BLaER1 (cell line): ENCODE measurements at regions not wholly inside any gene's neighbourhood (a gene's known extent, or its start where the extent isn't known, plus 50 kb on each side); places are given as distances from the start of the nearest gene placed in this dataset.

Experiments used
- H3K27ac ChIP-seq: shearing (Covaris generic); formaldehyde crosslinking; 2 replicates; pipeline ENCODE4 v1.8.1; 2022
- H3K27me3 ChIP-seq: shearing (Covaris generic); formaldehyde crosslinking; 2 replicates; pipeline ENCODE4 v1.8.1; 2022
- H3K36me3 ChIP-seq: shearing (Covaris generic); formaldehyde crosslinking; 2 replicates; pipeline ENCODE4 v1.8.1; 2022
- H3K4me1 ChIP-seq: shearing (Covaris generic); formaldehyde crosslinking; 2 replicates; pipeline ENCODE4 v1.8.1; 2022
- H3K4me2 ChIP-seq: shearing (Covaris generic); formaldehyde crosslinking; 2 replicates; pipeline ENCODE4 v1.8.1; 2022
- H3K4me3 ChIP-seq: shearing (Covaris generic); formaldehyde crosslinking; 2 replicates; pipeline ENCODE4 v1.8.1; 2022
- H3K9ac ChIP-seq: shearing (Covaris generic); formaldehyde crosslinking; 2 replicates; pipeline ENCODE4 v1.8.1; 2022
- H3K9me3 ChIP-seq: shearing (Covaris generic); formaldehyde crosslinking; 2 replicates; pipeline ENCODE4 v1.8.1; 2022
- H4K20me1 ChIP-seq: shearing (Covaris generic); formaldehyde crosslinking; 2 replicates; pipeline ENCODE4 v1.8.1; 2022
- Cebpa-rat ChIP-seq: shearing (Covaris generic); IDR thresholded peaks from 2 replicates; pipeline ENCODE4 v1.8.1; 2022

GRCh38 chr7:67725423-67725822, 728.8 kb downstream of the TYW1 start:
- Histone ChIP-seq H3K9ac (no peak overlapping the region), H3K27ac (no peak overlapping the region), H3K36me3 (no peaks in the 10 kb centered on the region), H3K9me3 (no peaks in the 10 kb centered on the region), H3K4me3 (no peak overlapping the region), H3K27me3 (no peaks in the 10 kb centered on the region), H3K4me1 (no peaks in the 10 kb centered on the region), H4K20me1 (no peaks in the 10 kb centered on the region), H3K4me2 (no peak overlapping the region)
- no peak for TF ChIP-seq Cebpa-rat

GRCh38 chr7:67729771-67730170, 733.1 kb downstream of the TYW1 start:
- no peaks in the 10 kb centered on the region for H3K9me3 ChIP-seq
- H3K27ac ChIP-seq: no peak overlapping the region
- no peak overlapping the region for H3K9ac ChIP-seq
- no peaks in the 10 kb centered on the region for H3K4me1 ChIP-seq
- TF ChIP-seq Cebpa-rat: no peak
- no peak overlapping the region for H3K4me2 ChIP-seq
- H3K27me3 ChIP-seq: no peaks in the 10 kb centered on the region
- H4K20me1 ChIP-seq: no peaks in the 10 kb centered on the region
- no peaks in the 10 kb centered on the region for H3K36me3 ChIP-seq
- H3K4me3 ChIP-seq: no peak overlapping the region

DNA sequence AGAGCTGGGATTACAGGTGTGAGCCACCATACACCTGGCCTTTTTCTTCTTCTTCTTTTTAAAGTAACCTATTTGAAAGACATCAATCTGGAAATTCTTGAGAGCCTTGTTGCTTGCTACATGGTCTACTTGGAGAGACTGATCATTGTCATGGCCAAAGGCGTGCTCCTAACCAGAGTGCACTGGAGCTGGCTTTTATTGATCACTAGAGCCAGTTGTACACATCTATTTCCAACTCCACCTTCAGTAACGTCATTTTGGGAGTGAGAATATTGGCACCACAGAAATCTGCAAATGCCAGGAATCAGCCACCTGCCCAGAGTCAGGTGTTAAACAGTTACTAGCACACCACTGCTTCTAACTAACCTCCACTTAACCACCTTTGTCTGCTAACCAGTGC, 735.1 kb downstream of the TYW1 start:
- H4K20me1 ChIP-seq: no peaks in the 10 kb centered on the region
- H3K27ac ChIP-seq: no peak overlapping the region
- no peak overlapping the region for H3K4me2 ChIP-seq
- no peaks in the 10 kb centered on the region for H3K9me3 ChIP-seq
- no peak for TF ChIP-seq Cebpa-rat
- no peaks in the 10 kb centered on the region for H3K36me3 ChIP-seq
- no peaks in the 10 kb centered on the region for H3K27me3 ChIP-seq
- no peaks in the 10 kb centered on the region for H3K4me1 ChIP-seq
- no peak overlapping the region for H3K9ac ChIP-seq
- no peak overlapping the region for H3K4me3 ChIP-seq

DNA sequence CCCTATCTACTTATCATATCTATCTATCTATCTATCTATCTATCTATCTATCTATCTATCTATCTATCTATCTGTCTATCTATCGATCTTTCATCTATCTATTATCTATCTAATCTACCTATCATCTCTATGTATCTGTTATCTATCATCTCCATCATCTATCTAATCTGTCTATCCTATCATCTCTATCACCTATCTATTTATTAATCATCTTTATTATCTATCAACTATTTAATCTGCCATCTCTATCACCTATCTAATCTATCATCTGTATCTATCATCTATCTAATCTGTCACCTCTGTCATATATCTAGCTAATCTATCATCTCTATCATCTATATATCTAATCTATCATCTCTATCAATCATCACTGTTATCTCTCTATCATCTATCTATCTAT, 736.3 kb downstream of the TYW1 start:
- Histone ChIP-seq H3K27ac (no peak overlapping the region), H3K9me3 (no peaks in the 10 kb centered on the region), H3K36me3 (no peaks in the 10 kb centered on the region), H4K20me1 (no peaks in the 10 kb centered on the region), H3K27me3 (no peaks in the 10 kb centered on the region), H3K9ac (no peak overlapping the region), H3K4me1 (no peaks in the 10 kb centered on the region), H3K4me2 (no peak overlapping the region), H3K4me3 (no peak overlapping the region)
- no peak for TF ChIP-seq Cebpa-rat

DNA sequence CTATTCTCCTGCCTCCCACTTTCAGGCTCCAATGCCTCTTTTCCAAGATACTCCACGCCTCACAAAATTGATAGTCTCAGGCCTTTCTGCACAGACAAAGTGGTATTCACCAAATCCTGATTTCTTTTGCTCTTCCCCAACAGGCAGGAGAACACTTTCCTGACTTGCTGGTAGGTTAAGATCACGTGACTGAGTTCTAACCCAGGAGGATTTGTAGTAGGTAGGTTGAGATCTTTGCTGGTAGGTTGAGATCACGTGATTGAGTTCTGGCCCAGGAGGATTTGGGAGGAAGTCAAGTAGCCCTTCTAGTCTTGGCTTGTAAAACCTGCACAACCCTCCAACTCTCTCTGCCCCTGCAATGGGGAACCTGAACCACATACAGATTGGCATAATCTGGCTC, 741.5 kb downstream of the TYW1 start:
- Histone ChIP-seq H4K20me1 (no peaks in the 10 kb centered on the region), H3K9me3 (peaks cover 31% of the 10 kb centered on the region), H3K4me2 (no peak overlapping the region), H3K4me3 (no peak overlapping the region), H3K27me3 (no peaks in the 10 kb centered on the region), H3K27ac (no peak overlapping the region), H3K36me3 (no peaks in the 10 kb centered on the region), H3K4me1 (no peaks in the 10 kb centered on the region), H3K9ac (no peak overlapping the region)
- TF ChIP-seq Cebpa-rat: no peak

- Histone ChIP-seq H4K20me1 (no peaks in the 10 kb centered on the region), H3K9me3 (peaks cover 31% of the 10 kb centered on the region), H3K36me3 (no peaks in the 10 kb centered on the region), H3K9ac (no peak overlapping the region), H3K27me3 (no peaks in the 10 kb centered on the region), H3K4me2 (no peak overlapping the region), H3K4me1 (no peaks in the 10 kb centered on the region), H3K4me3 (no peak overlapping the region), H3K27ac (no peak overlapping the region)
- TF ChIP-seq Cebpa-rat: no peak
Measured at GRCh38 chr7:67738958-67739357, 742.3 kb downstream of the TYW1 start.

- H3K4me1 ChIP-seq: no peaks in the 10 kb centered on the region
Measured at GRCh38 chr7:67743501-67743900, 746.9 kb downstream of the TYW1 start.

DNA sequence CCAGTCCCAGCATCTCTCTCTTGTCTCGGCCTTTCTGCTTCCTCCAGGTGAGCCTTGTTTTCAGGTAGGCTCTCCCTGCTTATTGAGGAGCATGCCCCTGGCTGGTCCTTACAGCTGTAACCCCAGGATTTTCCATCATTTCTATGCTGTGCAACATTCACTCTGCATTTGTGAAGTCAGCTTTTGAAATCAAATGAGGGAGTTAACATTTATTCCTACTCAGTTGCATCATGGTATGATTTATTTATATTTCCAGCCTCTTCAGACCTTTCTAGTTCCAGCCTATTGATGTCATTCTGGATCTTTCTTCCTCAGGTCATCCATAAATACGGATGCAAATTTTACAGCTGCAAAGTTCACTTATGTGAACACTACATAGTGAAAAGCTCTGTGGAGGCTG, 755.6 kb downstream of the TYW1 start:
- TF ChIP-seq Cebpa-rat: no peak
- Histone ChIP-seq H3K27ac (no peak overlapping the region), H3K27me3 (no peaks in the 10 kb centered on the region), H3K4me2 (no peak overlapping the region), H3K9ac (no peak overlapping the region), H3K4me3 (no peak overlapping the region), H3K9me3 (peaks cover 16% of the 10 kb centered on the region; the same call in 1 of the 2 replicates), H3K4me1 (no peaks in the 10 kb centered on the region), H4K20me1 (no peaks in the 10 kb centered on the region), H3K36me3 (no peaks in the 10 kb centered on the region)

More at GRCh38 chr7:67743501-67743900, 746.9 kb downstream of the TYW1 start:
- no peak overlapping the region for H3K4me3 ChIP-seq
- TF ChIP-seq Cebpa-rat: no peak
- H4K20me1 ChIP-seq: no peaks in the 10 kb centered on the region
- no peak overlapping the region for H3K27ac ChIP-seq
- no peaks in the 10 kb centered on the region for H3K27me3 ChIP-seq
- H3K36me3 ChIP-seq: no peaks in the 10 kb centered on the region
- no peak overlapping the region for H3K4me2 ChIP-seq
- H3K9me3 ChIP-seq: peaks cover 31% of the 10 kb centered on the region
- no peak overlapping the region for H3K9ac ChIP-seq

- Histone ChIP-seq H3K27me3 (no peaks in the 10 kb centered on the region), H3K27ac (no peak overlapping the region), H4K20me1 (no peaks in the 10 kb centered on the region), H3K4me2 (no peak overlapping the region), H3K4me3 (no peak overlapping the region), H3K9me3 (peaks cover 16% of the 10 kb centered on the region; the same call in 1 of the 2 replicates), H3K4me1 (no peaks in the 10 kb centered on the region), H3K9ac (no peak overlapping the region), H3K36me3 (no peaks in the 10 kb centered on the region)
- TF ChIP-seq Cebpa-rat: no peak
Measured at GRCh38 chr7:67753891-67754290, 757.3 kb downstream of the TYW1 start.

- Histone ChIP-seq H3K9me3 (peaks cover 9% of the 10 kb centered on the region; the same call in 1 of the 2 replicates), H3K4me3 (no peak overlapping the region), H4K20me1 (no peaks in the 10 kb centered on the region), H3K36me3 (no peaks in the 10 kb centered on the region), H3K4me1 (no peaks in the 10 kb centered on the region), H3K27ac (no peak overlapping the region), H3K9ac (no peak overlapping the region), H3K27me3 (no peaks in the 10 kb centered on the region), H3K4me2 (no peak overlapping the region)
- no peak for TF ChIP-seq Cebpa-rat
Measured at GRCh38 chr7:67754651-67755050, 758.0 kb downstream of the TYW1 start.

DNA sequence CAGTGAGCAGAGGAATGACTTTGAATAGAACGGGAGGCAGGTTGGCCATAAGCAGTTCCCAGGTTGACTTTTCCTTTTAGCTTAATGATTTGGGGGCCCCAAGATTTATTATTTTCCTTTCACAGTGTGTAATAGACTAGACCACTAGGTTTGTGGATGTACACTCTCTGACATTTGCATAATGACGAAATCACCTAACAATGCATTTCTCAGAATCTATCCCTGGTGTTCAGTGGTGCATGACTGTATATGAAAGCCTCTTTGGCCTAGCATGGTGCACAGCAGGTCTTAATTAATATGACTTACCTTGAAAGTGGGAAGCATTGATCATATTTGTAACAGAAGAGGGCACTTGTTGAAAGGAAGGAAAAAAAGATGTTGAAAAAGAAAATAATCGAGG, 761.9 kb downstream of the TYW1 start:
- Histone ChIP-seq H4K20me1 (no peaks in the 10 kb centered on the region), H3K27me3 (no peaks in the 10 kb centered on the region), H3K36me3 (no peaks in the 10 kb centered on the region), H3K4me1 (no peaks in the 10 kb centered on the region), H3K27ac (no peak overlapping the region), H3K9me3 (no peaks in the 10 kb centered on the region), H3K4me2 (no peak overlapping the region), H3K9ac (no peak overlapping the region), H3K4me3 (no peak overlapping the region)
- TF ChIP-seq Cebpa-rat: no peak
